Spleen (tissue), 7 donors: ENCODE measurements at regions not wholly inside any gene's neighbourhood (a gene's known extent, or its start where the extent isn't known, plus 50 kb on each side); places are given as distances from the start of the nearest gene placed in this dataset.

Experiments used
- CTCF ChIP-seq, 11 experiments: fragments of 200-600 bp in 7 of 11; fragments of 450-650 bp in 4 of 11; sonication (generic) in 4 of 11; IDR thresholded peaks in 8 of 11; conservative IDR thresholded peaks in 3 of 11; 1 replicate in 7 of 11; 2 replicates in 4 of 11; pipeline versions ENCODE4 v1.4.0 to v1.8.0; 2016 to 2021; ENCODE audit warnings: antibody characterized with exemption in 11 of 11, inconsistent platforms in 4 of 11, mild to moderate bottlenecking in 1 of 11
- POLR2AphosphoS5 ChIP-seq, 3 donors: sonication (generic); formaldehyde crosslinking; IDR thresholded peaks; one replicate each; pipeline ENCODE4 v1.5.1; 2017; ENCODE audit warnings: antibody characterized with exemption in 3 of 3
- donor health status: DM: no; HTN: no; CAD: no; lungs with moderate emphysema.
- donor health status: DM: no; HTN: no; CAD: no.
- donor health status: DM: no; HTN: no; CAD: no.

GRCh38 chr14:97850466-97850865 lies 1053.3 kb downstream of the VRK1 start:
- TF ChIP-seq CTCF (IDR thresholded peaks at IDR 0.05 in 8 of 11, conservative IDR thresholded peaks at IDR 0.05 in 3 of 11) (no peak), POLR2AphosphoS5 (IDR thresholded peaks at IDR 0.05) (no peak)
